NCI-H1092 treated with DMSO at 0.1 percent for 48 hours (cell line): ENCODE measurements at regions not wholly inside any gene's neighbourhood (a gene's known extent, or its start where the extent isn't known, plus 50 kb on each side); places are given as distances from the start of the nearest gene placed in this dataset.

Experiments
- DNase-seq: peaks from one replicate; lab custom pipeline; 2025; lab: John Stamatoyannopoulos, UW

- no peak for DNase-seq
Measured at GRCh38 chr13:58792854-58793253, 1161.3 kb downstream of the PCDH17 start.

- no peak for DNase-seq
Measured at GRCh38 chr13:58795715-58796114, 1164.2 kb downstream of the PCDH17 start.

DNA sequence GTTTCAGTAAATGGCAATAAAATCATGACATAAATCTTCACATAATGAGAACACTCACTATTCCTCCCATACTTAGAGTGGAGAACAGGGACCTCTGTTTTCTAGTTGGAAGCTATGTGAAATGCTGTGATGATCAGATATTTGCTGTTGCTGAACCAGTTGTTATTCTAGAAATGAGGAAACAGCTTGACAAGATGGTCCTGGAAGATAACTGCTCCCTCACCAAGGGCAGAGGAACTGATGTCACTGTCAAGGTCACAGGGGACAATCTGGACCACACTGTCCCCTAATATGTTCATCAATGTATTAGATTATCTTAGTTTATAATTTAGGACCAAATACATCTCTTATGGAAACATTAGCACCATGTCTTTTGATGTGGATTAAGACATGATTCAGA is 1173.3 kb downstream of the PCDH17 start:
- DNase-seq, result no peak

DNA sequence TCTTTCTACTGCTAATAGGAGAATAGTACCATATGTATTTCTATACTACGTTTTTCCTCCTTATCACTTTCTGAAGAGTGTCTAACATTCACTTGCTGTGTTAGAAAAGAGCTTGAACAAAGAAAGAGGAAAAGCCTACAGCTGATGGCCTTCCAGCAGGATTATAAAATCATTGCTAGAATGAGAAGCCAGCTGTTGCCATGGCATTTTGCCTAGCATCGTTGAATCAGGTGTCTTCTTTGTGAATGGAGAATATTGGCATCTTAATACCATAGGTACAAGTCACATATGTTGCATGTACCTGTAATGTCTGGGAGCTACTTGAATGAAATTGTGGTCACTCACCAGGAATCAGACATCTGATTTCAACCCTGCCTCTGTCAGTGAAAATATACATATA is 1174.9 kb downstream of the PCDH17 start:
- peak; percentile 33 for DNase-seq

- no peak for DNase-seq
Measured at GRCh38 chr13:58823701-58824100, 1192.2 kb downstream of the PCDH17 start.

- no peak for DNase-seq
Measured at GRCh38 chr13:58827904-58828303, 1196.4 kb downstream of the PCDH17 start.

DNA sequence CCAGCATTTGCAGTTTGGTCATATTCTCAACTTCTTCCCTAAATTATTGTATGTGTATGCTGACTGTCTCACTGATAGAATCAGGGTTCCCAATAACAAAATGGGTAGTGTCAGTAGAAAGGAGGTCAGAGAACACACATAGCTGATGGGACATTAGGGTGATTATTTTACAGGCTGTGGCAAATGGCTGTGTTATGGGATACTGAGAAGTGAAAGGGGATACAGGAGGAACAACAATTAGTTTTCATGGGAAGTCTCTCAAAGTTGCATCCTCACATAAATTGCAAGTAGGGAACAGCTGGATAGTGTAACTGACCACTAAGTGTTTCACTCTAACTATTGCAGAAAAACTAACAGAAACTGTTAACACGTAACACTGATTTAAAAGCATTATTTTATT is 1199.3 kb downstream of the PCDH17 start:
- no peak for DNase-seq

DNA sequence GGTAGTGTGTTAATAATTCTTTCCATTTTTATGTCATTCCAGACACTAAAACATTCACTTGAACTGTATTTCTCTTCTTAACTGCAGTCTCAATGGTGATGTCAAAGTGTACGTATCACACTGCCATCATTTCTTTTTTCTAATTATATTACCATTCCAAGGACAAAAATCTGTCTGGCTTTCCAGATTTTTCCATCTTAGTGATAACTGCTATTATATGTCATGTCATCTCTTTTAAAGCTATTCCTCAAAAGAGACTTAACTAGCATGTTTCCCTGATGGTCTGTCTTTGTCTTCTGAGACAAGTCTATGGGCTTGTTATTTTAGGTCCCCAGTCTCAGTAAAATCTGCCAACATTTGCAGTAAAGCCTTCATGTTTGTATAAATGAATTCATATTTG is 1207.1 kb downstream of the PCDH17 start:
- no peak for DNase-seq

GRCh38 chr13:58843071-58843470 is 1211.5 kb downstream of the PCDH17 start:
- DNase-seq, result no peak

GRCh38 chr13:58843567-58843966 is 1212.0 kb downstream of the PCDH17 start:
- no peak for DNase-seq

DNA sequence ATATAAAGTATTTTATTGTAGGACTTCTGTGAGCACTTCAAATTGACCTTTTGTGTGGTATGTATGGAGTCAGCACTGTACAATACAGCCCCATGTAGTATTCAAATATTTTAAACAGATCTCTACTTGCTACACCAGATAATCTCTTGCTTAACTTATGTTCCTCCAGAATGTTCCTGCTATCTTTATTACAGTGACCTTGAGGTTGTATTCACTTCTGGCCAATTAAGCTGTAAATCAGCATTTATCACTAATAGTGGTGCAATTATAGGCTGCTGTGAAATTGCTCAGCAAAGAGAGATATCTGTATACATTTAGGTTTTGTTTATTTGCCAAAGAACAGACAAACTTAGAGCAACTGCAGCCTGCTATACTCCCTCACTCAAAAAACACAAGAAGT is 1218.6 kb downstream of the PCDH17 start:
- no peak for DNase-seq

DNA sequence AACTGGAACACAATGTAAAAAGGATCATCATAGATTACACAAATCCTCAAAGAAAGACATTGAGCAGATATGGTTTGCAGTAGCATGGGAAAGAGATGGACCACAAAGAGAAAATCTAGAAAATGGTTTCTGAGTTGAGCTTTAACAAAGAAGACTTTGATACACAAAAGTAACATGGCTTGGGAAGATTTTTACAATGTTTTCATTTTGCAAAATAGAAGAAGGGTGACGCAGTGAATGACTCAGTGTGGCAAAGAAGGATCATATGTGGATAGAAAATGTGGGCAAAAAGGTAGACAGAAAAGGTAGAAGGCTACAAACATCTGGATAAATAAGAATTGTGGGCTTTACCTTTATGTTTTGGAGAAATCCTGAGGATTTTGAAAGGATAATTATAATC is 1220.5 kb downstream of the PCDH17 start:
- no peak for DNase-seq

- no peak for DNase-seq
Measured at GRCh38 chr13:58855283-58855682, 1223.7 kb downstream of the PCDH17 start.

- no peak for DNase-seq
Measured at GRCh38 chr13:58858870-58859371, 1227.4 kb downstream of the PCDH17 start.

DNA sequence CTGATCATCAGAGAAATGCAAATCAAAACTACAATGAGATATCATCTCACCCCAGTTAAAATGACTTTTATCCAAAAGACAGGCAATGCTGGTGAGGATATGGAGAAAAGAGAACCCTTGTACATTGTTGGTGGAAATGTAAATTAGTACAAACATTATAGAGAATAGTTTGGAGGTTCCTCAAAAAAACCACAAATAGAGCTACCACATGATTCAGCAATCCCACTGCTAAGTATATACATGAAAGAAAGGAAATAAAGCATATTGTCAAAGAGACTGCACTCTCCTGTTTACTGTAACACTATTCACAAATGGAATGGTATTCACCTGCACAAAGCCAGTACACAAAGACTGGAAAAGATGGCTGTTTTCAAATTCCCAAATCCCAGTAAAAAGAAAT is 1233.7 kb downstream of the PCDH17 start:
- no peak for DNase-seq

- DNase-seq, result no peak
Measured at GRCh38 chr13:58869566-58869965, 1238.0 kb downstream of the PCDH17 start.

- no peak for DNase-seq
Measured at GRCh38 chr13:58876473-58876872, 1244.9 kb downstream of the PCDH17 start.

GRCh38 chr13:58879114-58879513 is 1247.6 kb downstream of the PCDH17 start:
- DNase-seq, result no peak

DNA sequence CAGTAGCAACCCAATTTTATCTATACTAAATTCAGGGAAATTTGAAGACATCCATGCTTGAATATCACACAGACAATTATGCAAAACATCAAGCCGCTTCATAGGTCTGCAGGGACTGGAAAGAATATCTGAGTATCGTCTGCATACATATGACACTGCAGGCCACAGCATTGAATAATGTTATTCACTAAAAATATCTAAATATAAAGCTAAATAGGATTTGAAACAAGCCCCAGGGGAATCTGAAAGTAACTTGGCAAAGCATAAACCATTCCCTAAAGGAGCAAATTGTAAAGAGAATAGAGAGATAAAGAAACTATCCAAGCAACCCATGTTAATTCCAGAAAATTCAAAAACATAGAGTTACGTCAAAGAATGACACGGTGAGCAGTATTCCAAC is 1251.0 kb downstream of the PCDH17 start:
- no peak for DNase-seq

DNA sequence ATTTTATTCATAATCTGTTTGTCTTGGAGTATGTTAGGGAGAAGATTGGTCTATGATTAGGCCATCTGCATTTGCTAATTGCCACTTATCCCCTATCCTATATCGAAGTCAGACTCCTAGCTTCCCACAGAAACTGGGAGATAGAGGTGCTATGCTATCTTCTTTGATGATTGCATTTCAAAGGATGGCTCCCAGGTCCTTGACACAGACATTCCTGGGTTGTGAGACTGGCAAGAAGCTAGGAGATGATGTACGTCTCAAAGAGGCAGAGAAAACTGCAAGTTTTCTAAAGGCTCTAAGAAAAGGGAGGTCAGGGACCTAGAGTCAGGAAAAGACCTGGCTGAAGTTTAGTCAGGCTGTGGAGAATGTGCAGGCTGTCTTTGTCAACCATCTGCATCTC is 1251.9 kb downstream of the PCDH17 start:
- no peak for DNase-seq

DNA sequence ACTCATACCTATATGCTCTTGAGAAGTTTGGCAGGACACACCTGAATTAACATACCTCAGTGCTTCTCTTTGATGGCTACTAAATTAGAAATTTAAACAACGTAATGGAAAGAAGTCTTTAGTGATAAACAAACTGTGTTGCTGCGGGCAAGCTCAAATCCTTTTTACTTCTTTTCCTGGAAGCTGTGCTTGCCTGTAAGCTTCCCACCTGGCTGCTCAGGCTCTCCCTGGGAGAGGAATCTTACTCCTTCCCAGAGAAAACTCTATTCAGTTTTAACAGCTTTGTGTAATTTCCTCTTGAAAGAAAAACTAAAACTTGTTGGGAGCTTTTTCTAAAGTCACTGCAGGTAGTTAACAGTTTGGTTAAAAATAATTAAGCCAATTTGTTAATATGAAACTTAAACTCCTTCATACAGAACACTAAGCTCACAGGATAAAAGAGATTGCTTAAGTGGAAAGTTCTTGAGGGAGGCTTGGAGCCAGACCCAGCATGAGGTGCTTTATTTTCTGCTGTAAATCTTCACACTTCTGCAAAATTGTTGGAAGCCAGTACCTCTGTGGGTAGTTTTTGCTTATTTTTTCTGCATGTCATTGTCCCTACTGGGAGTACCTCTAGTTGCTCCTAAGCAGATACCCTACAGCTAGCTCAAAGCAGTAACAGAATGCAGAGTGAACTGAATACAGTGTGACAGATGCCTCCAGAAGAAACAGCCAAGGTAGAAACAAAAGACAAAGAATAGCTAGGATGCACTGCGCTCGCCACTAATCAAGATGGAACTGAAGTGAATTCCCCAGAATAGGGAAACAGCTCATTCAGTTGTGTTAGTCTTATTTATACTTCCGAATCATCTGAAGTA is 1253.0 kb downstream of the PCDH17 start:
- DNase-seq, result no peak

- DNase-seq, result no peak
Measured at GRCh38 chr13:58889474-58889873, 1257.9 kb downstream of the PCDH17 start.

DNA sequence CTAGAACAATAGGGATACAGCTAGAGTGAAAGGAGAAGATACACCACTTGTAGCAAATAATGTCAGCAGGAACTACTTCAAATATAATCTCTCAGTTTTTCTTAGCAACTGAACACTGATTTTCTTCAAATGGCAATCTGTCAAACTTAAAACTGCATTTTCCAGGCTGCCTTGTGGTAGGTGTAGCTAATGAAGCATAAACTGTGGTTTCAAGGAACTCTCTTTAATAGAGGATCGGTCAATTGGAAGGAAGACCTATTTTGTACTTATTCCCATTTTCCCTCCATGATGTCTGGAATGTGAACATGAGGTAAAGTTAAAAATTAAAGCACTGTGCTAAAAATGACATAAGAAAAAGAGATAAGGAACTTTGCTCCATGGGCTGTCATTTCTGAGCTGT is 1261.9 kb downstream of the PCDH17 start:
- no peak for DNase-seq
